Kidney glomerular epithelial cell (primary cell): ENCODE measurements at regions not wholly inside any gene's neighbourhood (a gene's known extent, or its start where the extent isn't known, plus 50 kb on each side); places are given as distances from the start of the nearest gene placed in this dataset.

Experiments used
- DNase-seq: peaks from one replicate; lab custom pipeline; 2025; lab: John Stamatoyannopoulos, UW

DNA sequence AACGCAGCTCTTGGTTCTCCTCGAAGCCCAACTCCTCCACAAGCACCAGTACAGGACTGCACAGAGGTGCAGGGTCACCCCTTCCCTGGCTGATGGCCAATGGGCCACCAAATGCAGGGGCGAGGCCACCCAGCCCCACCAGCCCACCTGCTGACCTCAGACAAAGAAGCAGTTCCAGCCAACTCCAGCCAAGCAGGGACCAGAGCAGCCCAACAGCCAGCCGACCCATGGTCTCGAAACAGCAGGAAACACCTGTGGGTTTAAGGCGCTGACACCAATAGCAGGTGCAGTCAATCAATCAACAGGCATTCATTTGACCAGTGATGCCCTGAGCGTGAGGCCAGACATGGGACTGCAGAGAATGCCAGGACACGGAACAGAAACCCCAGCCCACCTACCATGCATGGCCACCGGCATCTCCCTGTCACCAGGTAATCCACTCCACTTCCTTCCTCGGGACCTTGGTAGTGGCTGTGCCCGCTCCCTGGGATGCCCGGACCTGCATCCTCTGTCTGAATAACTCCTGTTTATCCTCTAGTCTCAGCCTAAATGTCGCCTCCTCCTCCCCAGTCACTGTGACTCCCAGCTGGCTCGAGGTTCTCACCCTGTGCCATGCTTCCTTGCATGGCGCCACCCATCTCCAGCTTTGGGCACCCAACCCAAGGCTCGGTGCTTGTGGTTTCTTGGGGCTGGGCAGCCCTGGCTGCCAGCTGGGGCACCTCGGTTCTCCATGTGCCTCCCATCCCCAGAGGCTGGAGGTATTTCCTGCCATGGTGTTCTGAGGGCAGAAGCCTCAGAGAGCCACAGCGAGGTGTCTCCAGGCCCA lies 1475.4 kb downstream of the BRD1 start:
- DNase-seq = no peak

DNA sequence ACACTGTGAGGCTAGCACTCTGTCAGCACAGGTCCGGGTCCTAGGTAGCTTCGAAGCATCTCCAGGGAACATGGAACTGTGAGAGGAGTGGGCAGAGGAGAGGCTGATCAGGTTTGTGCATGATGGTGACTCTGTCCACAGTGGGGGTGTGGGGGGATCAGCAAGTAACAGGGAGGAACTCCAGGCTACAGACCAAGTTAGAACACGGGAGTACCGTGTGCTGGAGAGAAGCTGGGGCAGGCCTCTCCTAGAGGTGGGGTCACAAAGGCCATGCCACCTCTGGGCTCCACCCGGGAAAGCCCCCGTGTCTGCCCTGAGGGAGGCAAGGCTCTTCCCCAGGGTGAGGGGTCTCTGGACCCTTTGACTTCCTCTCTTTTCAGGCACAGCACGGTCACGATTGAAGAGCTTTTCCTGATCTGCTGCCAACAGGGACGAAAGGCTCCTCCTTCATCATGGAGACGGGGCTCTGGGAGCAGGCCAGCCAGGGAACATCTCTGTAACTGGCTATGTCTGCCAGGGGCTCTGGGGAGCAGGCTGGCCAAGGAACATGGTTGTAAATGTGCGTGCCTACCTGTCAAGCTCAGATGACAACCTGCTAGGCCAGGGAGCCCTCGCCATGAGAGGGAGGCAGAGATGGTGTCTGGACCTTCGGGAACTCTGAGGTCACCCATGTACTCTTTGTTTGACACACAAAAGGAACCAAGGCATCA lies 1476.1 kb downstream of the BRD1 start:
- DNase-seq = no peak

DNA sequence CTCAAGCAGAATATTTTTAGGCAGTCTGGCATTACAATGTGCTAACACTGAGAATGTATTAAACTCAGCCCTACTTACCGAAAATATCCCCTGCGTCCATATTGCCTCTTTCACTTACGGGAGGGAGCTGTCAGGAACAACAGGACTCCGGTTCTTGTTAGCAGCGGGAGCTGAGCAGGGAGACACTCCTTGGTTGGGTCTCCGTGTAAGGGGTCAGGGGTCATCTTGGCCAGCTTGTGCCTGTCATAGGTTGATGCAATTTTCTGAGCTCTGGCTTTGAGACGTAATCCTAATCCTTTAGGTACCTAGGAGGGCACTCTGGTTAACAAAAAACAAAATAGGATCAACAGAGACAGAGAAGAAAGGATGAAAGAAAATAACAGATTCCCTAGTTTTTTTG lies 1477.2 kb downstream of the BRD1 start:
- DNase-seq = no peak

DNA sequence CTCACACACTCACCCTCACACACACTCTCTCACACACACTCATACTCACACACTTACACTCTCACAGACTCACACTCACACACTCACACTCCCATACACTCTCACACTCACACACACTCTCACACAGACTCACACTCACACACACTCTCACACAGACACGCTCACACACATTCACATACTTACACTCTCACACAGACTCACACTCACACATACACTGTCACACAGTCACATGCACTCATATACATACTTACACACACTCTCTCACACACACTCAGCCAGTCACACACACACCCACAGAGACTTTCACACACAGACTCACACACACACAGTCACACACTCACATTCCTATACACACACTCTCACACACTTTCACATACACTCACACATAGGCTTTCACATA lies 1478.8 kb downstream of the BRD1 start:
- DNase-seq = no peak

DNA sequence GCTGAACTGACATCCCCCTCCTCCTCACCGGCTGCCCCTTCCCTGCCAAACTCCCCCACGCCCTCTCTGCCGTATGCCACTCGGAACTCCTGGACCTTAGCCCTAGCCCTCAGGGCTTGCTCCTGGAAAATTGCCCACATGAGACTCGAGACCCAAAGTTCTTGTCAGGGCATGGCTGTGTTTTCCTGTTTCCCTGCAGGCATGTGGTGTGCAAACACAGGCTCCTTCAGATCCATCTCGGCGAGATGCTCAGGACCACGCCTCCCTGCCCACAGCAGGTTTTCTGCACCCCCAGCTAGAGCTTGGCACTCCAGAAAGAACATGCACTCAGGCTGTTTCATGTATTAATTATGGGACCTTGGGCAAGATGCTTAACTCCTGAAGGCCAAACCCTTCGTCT lies 1480.4 kb downstream of the BRD1 start:
- DNase-seq = no peak

DNA sequence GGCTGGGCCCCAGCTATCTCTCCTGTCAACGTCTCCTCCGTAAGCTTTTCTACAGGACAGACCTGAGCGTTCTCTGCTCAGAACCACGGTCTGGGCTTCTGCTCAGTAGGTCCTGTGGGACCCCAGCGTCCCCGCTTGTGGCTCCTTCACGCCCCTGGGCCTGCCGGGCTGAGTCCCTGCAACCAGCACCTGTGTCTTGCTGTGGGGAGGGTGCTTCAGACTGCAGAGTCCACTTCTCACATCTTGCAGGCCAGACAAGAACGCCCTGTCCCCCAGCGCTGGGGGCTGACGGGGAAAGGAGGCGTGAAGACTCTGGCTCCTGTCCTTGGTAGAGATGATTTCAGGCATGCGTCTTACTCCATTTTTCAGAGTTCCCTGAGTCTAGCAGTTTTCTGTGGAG lies 1480.8 kb downstream of the BRD1 start:
- no peak for DNase-seq

DNA sequence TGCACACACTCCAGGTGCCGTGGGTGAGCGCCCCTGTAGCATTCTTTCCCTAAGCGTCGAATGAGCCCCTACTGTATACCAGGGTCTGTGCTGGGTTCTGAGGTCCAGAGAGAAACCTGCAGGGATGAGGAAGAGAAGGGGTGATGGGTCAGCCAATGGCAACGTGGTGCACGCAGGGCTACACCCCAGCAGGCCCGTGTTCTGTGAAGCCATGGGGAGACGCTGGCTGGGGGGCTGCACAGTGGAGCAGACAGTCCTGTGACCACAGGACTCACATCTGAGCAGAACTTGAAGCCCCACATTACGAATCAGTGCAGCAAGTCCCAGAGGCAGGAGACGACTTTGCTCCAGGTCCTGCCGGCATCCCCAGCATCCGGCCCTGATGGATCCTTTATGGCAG lies 1481.4 kb downstream of the BRD1 start:
- no peak for DNase-seq

DNA sequence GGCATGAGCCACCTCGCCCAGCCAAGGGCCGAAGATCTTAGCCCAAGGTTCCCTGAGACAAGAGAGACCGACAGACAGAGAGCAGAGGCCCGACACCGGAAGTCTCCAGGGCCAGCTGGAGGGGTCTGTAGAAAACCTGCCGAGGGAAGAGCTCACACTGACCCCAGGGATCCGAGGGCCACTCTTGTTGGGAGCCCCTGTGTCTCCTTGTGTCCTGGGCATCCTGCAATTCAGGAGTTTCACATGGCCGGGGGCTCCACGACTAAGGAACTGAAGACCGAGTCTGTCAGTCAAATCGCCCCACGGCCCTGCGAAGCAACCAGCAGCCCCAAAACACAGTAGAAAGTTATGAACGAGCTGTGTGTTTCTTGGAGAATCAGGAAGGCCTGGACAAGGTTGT lies 1482.0 kb downstream of the BRD1 start:
- no peak for DNase-seq

DNA sequence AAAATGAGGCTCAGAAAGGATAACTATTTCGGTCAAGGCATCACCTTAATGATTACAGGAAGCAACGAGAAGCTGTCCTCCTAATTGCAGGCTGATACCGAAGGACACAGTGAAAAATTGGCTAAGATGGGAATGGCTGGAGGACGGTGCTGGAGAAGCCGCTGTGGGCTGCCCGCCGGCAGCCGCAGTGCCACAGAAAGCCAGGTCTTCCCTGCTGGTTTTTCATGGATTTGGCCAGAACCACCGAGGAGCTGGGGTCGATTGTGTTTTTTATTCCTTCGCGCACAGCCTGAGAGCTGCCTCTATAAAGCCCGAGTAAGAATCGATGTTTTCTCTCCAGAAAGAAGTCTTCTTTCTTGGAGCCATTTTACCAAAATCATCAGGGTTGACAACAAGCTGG lies 1484.2 kb downstream of the BRD1 start:
- DNase-seq = no peak

DNA sequence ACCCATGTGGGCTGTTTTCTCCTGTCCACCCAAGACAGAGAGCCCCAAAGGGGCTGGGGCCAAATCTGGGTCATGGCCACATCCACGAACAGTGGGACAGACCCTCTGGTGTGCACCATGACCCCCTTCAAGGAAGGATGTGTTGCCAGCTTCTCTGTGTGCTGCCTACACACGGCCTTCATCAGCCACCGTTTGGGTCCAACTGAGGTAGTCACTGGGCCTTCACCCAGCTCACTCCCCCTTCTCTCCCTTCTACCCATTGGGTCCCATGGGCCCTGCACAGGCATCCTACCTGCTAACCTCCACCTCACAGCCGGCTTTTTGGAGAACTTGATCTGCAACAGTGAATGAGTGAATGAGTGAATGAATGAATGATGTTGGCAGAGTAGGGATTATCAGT lies 1484.9 kb downstream of the BRD1 start:
- no peak for DNase-seq

DNA sequence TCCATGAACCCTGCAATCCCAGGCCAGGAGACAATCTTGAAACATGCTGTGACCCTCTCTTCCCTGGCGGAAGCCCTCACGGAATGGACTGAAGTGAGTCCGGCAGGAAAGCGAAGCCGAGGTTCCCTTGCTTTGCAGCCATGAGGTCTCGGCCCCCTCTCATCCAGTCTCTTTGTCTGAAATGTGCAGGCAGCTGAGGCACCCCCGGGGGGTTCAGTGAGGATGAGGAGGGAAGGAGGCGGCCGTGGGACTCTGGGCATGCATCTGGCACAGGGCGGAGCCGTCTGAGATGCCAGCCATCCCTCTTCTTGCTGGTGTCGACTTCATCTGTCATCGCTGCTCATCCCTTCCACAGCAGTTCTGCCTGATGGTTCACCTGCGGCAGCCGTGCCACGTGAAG lies 1485.7 kb downstream of the BRD1 start:
- no peak for DNase-seq

DNA sequence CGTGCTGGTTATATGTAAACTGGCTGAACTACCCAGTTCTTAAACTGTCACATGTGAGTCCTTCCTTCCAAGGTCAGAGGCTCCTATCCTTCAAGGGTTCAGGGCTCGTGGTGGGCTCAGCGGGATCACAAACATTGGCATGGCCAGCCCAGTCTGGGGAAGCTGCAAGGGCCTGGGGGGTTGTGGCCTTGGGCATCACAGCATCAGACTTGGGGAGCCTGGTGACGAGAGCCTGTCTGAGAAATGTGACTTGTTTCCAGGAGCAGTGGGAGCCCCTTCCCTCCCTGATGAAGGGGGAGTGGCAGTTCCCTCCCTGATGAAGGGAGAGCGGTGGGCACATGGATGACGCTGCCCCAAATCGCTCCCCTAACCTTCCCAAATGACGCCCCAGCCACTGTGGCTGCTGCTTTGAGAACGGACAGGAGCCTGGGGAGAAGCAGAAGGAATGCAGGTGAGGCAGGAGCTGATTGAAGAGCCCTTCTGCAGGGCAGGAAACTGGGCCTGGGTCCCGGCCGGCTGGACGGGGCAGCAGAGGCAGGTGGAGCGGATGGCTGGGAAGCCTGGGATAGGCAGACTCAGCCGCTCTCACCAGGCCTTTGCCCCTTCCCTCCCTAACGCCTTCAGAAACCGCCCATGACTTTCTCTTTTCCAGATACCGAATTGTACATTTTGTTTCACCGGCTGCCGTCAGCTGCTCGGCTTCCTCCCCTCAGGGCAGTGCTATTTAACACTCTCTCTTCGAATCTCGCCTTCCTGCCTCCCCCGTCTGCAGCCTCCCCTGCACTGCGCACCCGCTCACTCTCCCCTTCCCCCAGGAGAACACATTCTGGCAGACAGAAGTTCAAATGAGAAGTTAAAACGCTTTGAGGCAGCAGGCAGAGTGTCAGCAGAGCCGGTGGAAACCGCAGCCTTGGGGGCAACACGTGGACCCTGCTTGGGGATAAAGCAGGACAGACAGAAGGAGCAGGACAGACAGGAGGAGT lies 1486.7 kb downstream of the BRD1 start:
- no peak for DNase-seq

DNA sequence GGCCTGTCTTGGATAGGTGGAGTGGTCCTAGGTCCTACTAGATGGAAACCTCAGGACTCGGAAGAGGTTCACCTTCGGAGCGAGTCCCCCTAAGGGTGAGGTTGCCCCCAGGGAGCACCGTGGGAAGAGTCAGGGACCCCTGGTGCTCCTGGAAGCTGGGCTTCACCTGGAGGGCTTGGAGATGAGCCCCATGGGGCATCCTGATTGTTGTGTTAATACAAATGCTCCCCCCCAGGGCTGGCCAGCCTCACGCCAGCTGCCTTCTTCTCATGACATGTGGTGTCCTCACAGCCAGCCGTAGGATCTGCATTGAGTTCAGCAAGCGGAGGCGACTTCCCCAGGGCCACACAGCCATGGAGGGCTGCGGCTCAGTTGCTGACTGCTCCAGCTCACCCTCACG lies 1487.5 kb downstream of the BRD1 start:
- no peak for DNase-seq

DNA sequence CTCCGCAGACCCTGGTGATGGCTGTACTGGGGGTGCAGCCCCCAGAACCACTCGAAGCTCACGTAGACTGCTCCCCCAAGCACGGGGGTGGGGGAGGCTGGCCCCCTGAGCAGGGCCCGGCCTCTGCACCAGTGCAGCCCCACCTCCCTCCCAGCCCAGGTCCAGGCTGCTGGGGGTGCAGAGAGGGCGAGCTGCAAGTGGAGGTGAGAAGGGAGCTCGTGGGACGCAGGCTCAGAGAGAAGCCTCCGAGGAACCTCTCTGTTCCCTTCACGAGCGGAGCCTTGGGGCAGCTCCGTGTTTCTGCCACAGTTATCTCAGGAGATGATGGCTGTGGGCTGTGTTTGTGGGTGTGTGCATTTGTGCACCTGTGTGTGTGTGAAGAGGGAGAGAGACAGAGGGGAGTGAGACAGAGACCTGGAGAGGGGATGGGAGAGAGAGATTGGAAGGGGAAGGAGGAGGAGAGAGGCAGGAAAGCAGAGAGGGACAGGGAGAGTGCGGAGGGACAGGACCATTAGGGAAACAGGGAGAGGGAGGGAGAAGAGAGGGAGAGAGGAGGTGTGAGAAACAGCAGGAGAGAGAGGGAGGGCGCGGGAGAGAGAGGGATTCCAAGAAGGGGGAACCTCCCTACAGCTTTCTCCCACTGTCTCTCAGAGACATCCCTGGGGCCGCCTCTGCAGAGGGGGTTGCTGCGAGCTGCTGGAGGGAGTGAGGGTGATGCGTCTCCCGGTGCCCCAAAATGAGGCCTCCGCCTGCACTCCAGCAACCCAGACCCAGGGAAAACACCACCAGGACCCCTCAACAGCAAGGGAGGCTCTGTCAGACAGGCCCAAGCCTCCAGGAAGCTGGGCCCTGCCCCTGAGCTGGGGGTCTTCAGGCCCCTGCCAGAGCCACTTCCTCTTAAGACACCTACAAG lies 1488.6 kb downstream of the BRD1 start:
- no peak for DNase-seq

DNA sequence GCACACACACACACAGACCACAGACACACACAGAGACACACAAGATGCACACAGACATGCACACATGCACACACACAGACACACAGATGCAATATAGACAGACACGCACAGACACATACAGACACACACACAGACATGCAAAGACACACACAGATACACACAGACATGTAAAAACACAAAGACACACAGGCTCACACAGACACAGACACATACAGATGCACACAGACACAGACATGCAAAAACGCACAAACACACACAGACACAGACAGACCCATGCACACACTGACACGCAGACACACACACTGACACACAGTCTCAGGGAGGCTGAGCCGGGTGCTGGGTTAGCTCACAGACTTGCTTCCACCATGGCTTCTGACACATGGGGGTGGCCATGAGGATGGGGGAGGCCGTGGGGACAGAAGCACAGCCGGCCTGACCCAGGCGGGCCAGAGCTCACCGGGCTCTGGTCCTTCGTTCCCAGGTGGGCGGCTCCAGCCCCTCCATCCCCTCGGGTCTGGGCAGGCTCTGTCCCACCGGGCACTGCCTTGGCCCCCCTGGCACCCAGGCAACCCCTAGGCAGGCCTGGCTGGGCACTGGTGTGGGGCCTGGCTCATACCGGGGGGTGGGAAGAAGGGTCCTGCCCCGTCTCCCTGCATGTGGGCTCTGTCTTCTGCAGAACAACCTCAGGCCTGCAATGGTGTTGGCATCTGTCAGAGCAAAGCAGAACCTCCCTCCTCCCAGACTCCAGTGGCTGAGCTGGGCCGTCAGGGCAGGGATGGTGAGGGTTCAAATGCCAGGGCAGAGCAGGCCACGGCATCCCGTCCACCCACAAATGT lies 1489.5 kb downstream of the BRD1 start:
- no peak for DNase-seq

DNA sequence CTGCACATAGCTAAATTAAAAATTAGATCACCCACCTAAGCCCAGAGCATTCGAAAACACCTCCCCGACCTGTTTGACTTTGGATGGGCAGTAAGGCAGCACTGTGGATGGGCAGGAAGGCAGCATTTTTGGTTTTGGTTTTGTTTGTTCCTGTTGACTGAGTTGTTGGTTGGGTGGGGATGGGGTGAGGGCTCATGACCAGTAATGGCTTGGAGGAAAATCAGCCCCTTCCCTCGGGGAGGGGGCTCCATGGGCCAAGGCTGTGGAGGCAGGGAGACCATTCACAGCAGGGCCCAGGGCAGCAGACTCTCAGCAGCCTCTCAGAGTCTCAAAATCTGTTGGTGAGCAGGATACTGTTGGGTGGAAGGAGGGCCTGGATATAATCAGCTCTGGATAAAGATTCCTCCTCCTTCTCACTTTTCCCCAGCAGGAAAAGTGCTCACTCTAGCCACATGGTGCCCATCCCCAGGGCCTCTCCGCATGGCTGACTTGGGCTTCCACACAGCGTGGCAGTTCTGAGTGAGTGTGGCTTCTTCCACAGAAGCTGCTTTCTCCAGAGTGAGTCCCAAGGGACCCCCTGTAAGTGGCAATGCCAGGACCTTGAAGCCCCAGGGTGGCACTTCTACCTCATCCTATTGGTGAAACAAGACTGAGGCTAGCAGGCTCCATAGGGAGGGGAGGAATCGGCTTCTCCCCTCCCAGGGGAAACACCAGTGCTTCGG lies 1491.2 kb downstream of the BRD1 start:
- no peak for DNase-seq

DNA sequence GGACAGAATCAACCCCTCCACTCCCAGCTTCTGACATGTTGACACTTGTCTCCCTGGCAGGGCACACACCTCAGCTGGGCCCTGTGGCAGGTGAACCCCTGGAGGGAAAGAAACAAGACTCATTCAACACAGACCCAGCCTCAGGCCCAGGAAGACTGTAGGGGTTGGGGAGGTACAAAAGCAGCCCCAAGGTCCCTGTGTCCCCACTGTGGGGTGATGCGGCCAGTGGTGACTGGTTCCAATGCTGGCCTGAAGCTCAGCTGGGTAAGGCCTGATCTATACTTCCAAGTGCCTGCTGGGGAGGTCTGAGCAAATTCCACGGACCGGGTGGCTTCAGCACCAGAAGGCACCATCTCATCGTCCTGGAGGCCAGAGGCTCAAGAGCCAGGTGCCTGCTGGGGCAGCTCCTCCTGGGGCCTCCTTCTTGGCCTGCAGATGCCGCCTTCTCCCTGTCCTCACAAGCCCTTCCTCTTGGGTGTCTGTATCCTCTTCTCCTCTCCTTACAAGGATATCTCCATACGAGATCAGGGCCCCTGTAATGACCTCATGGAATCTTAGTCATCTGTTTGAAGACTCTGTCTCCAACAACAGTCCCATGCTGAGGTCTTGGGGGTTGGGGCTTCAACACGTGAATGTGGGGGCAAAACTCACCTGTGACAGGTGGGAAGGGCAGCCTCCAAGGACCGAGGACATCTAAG lies 1492.1 kb downstream of the BRD1 start:
- DNase-seq = no peak

DNA sequence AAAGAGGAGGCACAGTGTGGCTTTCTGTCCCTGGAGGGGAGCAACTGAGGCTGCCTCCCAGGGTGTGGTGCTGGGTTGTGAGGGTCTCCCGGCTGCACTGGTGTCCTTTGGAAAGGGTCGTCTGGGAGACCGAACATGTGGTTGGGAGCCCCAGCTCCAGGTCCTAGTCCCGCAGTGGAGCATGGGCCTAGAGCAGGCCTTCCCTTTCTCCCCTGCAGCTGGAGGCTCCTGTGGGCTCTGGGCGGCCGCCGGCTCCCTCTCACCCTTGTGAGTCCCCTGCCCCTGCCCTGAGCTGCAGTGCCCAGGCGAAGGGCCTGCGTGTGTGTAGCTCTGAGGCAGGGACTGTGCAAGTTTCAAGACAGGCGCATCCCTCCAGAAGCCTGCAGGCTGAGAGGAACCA lies 1492.7 kb downstream of the BRD1 start:
- no peak for DNase-seq
